GM10266 (cell line): ENCODE measurements at regions not wholly inside any gene's neighbourhood (a gene's known extent, or its start where the extent isn't known, plus 50 kb on each side); places are given as distances from the start of the nearest gene placed in this dataset.
"Not testable (repeated sequence)": the region's sequence is repeated elsewhere in the genome, so short reads cannot be mapped to it uniquely, and the experiment has no call there.

Experiments
- DNase-seq: peaks from one replicate; pipeline ENCODE4 v3.0.0; 2012; ENCODE audit errors: extremely low spot score
- CTCF ChIP-seq: IDR thresholded peaks from 2 replicates; pipeline ENCODE4 v1.5.1; 2012; ENCODE audit warnings: mild to moderate bottlenecking, low read depth; ENCODE audit not compliant: control insufficient read depth, insufficient read depth; ENCODE audit errors: missing control alignments

GRCh38 chr15:69675731-69676130, 223.1 kb downstream of the RPLP1 start:
- no peak for TF ChIP-seq CTCF
- DNase-seq: no peak

GRCh38 chr15:69677403-69677802, 224.8 kb downstream of the RPLP1 start:
- no peak for DNase-seq
- TF ChIP-seq CTCF: no peak

- peak; percentile 53 for DNase-seq
- no peak for TF ChIP-seq CTCF
Observed at GRCh38 chr15:69679623-69680228, 227.1 kb downstream of the RPLP1 start.

DNA sequence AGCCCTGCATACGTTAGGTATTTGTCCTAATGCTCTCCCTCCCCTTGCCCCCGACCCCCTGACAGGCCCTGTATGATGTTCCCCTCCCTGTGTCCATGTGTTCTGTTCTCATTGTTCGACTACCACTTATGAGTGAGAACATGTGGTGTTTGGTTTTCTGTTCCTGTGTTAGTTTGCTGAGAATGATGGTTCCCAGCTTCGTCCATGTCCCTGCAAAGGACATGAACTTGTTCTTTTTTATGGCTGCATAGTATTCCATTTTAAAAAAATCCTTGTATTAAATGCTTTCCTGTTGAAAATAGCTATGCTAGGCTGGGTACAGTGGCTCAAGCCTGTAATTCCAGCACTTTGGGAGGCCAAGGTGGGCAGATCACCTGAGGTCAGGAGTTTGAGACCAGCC, 232.2 kb downstream of the RPLP1 start:
- not testable (repeated sequence) for DNase-seq

GRCh38 chr15:69685512-69686452, 233.2 kb downstream of the RPLP1 start:
- no peak for TF ChIP-seq CTCF
- no peak for DNase-seq

DNA sequence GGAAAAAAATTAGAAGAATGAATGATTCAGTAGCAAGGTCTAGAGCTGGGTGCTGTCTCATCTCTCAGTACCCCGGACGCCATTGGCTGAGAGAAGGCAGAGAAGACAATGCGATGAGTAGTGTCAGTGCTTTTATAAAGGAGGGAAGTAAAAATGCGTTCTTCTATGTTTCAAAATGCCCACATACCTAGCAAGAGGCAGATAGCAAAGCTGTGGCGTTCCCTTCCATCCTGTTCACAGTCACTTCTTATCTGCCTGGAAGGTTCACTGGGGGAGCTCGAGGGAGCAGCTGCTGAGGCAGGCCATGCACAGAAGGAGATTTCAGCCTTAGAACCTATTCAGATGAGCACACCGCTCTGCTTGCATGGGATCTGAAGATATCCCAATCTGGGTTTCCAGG, 234.0 kb downstream of the RPLP1 start:
- DNase-seq: no peak
- no peak for TF ChIP-seq CTCF

DNA sequence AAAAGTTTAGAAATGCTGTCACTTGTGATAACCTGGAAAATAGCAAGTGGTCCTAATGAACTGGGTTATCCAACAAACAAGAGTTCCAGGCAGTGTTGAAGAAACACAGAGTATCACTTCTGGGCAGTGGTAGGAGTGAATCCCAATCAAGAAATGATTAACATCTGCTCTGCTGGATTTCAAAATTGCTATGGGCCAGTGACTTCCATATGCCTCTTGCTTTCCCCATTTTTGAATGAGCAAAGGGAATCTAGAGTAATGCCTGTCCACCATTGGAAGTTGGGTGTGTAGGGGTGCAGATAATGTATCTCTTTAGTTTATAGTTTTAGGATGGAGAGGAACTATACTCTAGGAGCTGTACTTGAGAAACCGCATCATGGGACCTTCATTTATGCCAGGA, 236.5 kb downstream of the RPLP1 start:
- no peak for TF ChIP-seq CTCF

More for the DNA sequence above, 236.5 kb downstream of the RPLP1 start:
- DNase-seq: no peak
